Left lung (tissue), 4 donors: ENCODE measurements at regions not wholly inside any gene's neighbourhood (a gene's known extent, or its start where the extent isn't known, plus 50 kb on each side); places are given as distances from the start of the nearest gene placed in this dataset.

Experiments
- ATAC-seq: fragments of 200-7000 bp; cut with Tn5 transposase; one replicate; pipeline ENCODE4 v1.9.1; 2020; ENCODE audit warnings: moderate library complexity
- DNase-seq, 4 donors: peaks; one replicate each; pipeline ENCODE4 v3.0.0-alpha.2; 2013 to 2020
- H3K27ac ChIP-seq, 2 donors: fragments of 200-600 bp; sonication (generic) in 1 of 2; one replicate each; pipeline versions ENCODE4 v1.5.0 to v1.8.0; 2020 to 2021
- H3K27me3 ChIP-seq, 2 donors: fragments of 200-600 bp; sonication (generic) in 1 of 2; one replicate each; pipeline versions ENCODE4 v1.5.0 to v1.8.0; 2020 to 2021
- H3K36me3 ChIP-seq, 2 donors: fragments of 200-600 bp; sonication (generic) in 1 of 2; one replicate each; pipeline versions ENCODE4 v1.5.0 to v1.8.0; 2020 to 2021
- H3K4me1 ChIP-seq, 2 donors: fragments of 200-600 bp; one replicate each; pipeline ENCODE4 v1.8.0; 2021
- H3K4me3 ChIP-seq, 2 donors: fragments of 200-600 bp; sonication (generic) in 1 of 2; one replicate each; pipeline versions ENCODE4 v1.5.0 to v1.8.0; 2020 to 2021; ENCODE audit warnings: mild to moderate bottlenecking in 1 of 2
- H3K9me3 ChIP-seq, 2 donors: fragments of 200-600 bp; sonication (generic) in 1 of 2; one replicate each; pipeline versions ENCODE4 v1.5.0 to v1.8.0; 2020 to 2021
- CTCF ChIP-seq, 2 donors: fragments of 200-600 bp; sonication (generic) in 1 of 2; IDR thresholded peaks; one replicate each; pipeline versions ENCODE4 v1.5.0 to v1.8.0; 2021; ENCODE audit warnings: antibody characterized with exemption in 2 of 2
- intact Hi-C, 2 donors: fragments of 100-400 bp; cut with DNase I; formaldehyde crosslinking; loops; one replicate each; pipeline versions ENCODE4 v1.11.2 to v1.14.2; 2022
- donor health status: DM: no; HTN: yes; CAD: no.
- donor health status: DM: no; HTN: no; CAD: no.

- H3K27me3 ChIP-seq = no peaks in the 10 kb centered on the region
- H3K36me3 ChIP-seq = no peaks in the 10 kb centered on the region
- H3K9me3 ChIP-seq = no peaks in the 10 kb centered on the region
- H3K4me1 ChIP-seq = peaks cover 42 to 97% of the 10 kb centered on the region in 2 donors
- DNase-seq (peak in 1 of 4 donors; percentile 47), ATAC-seq (peak; percentile 0)
- intact Hi-C loops = no loop called here
- peak overlapping the region; percentile 32 to 43 for H3K4me3 ChIP-seq
- no peak for TF ChIP-seq CTCF (IDR thresholded peaks at IDR 0.05)
- H3K27ac ChIP-seq = peak overlapping the region; percentile 92 to 93
These were observed 225.2 kb upstream of the TPRG1 start for GRCh38 chr3:188946351-188947240.

- Histone ChIP-seq H3K36me3 (no peaks in the 10 kb centered on the region), H3K4me1 (peaks cover 42 to 97% of the 10 kb centered on the region in 2 donors), H3K27ac (peak overlapping the region; percentile 92 to 93), H3K9me3 (no peaks in the 10 kb centered on the region), H3K4me3 (peak overlapping the region; percentile 32 to 43), H3K27me3 (no peaks in the 10 kb centered on the region)
- peak; percentile 89 for ATAC-seq
- peak; percentile 91 to 98 (median 95) for DNase-seq
- TF ChIP-seq CTCF (IDR thresholded peaks at IDR 0.05) = no peak
- intact Hi-C loops = no loop called here
These were observed 224.1 kb upstream of the TPRG1 start for GRCh38 chr3:188947401-188948280.

GRCh38 chr3:188948281-188948996, 223.3 kb upstream of the TPRG1 start:
- Histone ChIP-seq H3K36me3 (no peaks in the 10 kb centered on the region), H3K4me3 (peak overlapping the region in 1 of 2 donors; percentile 43), H3K4me1 (peaks cover 42 to 89% of the 10 kb centered on the region in 2 donors), H3K27me3 (no peaks in the 10 kb centered on the region), H3K27ac (peak overlapping the region; percentile 92 to 93), H3K9me3 (no peaks in the 10 kb centered on the region)
- no peak for DNase-seq
- intact Hi-C loops = no loop called here
- peak; percentile 32 for ATAC-seq
- TF ChIP-seq CTCF (IDR thresholded peaks at IDR 0.05) = no peak

GRCh38 chr3:188948997-188949389, 222.8 kb upstream of the TPRG1 start:
- no peak for DNase-seq
- Histone ChIP-seq H3K9me3 (no peaks in the 10 kb centered on the region), H3K4me3 (peak overlapping the region in 1 of 2 donors; percentile 43), H3K27me3 (no peaks in the 10 kb centered on the region), H3K36me3 (no peaks in the 10 kb centered on the region), H3K27ac (peak overlapping the region; percentile 92 to 93), H3K4me1 (peaks cover 38 to 86% of the 10 kb centered on the region in 2 donors)
- intact Hi-C loops = no loop called here
- TF ChIP-seq CTCF (IDR thresholded peaks at IDR 0.05) = no peak
- ATAC-seq = peak; percentile 6
